Activated CD8-positive, alpha-beta memory T cell treated with anti-CD3 and anti-CD28 coated beads, Interleukin-2, amount 10 ng/mL, durations not matched to agents 7 days and 5 days (primary cell): ENCODE measurements at regions not wholly inside any gene's neighbourhood (a gene's known extent, or its start where the extent isn't known, plus 50 kb on each side); places are given as distances from the start of the nearest gene placed in this dataset.
"Not testable (repeated sequence)": the region's sequence is repeated elsewhere in the genome, so short reads cannot be mapped to it uniquely, and the experiment has no call there.

ENCODE experiments used
- ATAC-seq: fragments of 150-1000 bp; cut with Tn5 transposase; one replicate; pipeline ENCODE4 v1.10.0; 2021; ENCODE audit warnings: moderate library complexity
- CTCF ChIA-PET: fragments of 350-600 bp; sonication (Branson Sonifier 250); formaldehyde crosslinking; loops from one replicate; lab custom pipeline; 2021; ENCODE audit warnings: antibody characterized with exemption; lab: Charles Lee
- DNase-seq: peaks from one replicate; pipeline ENCODE4 v3.0.0-alpha.2; 2020
- H3K27ac Mint-ChIP-seq: one replicate; pipeline ENCODE4 v1.8.0; 2021; ENCODE audit warnings: mild to moderate bottlenecking, mixed read lengths
- H3K27me3 Mint-ChIP-seq: one replicate; pipeline ENCODE4 v1.8.0; 2021; ENCODE audit warnings: mixed read lengths
- H3K36me3 Mint-ChIP-seq: one replicate; pipeline ENCODE4 v1.8.0; 2021; ENCODE audit warnings: mild to moderate bottlenecking, mixed read lengths
- H3K4me1 Mint-ChIP-seq: one replicate; pipeline ENCODE4 v1.8.0; 2021; ENCODE audit warnings: mixed read lengths
- H3K4me3 Mint-ChIP-seq: one replicate; pipeline ENCODE4 v1.8.0; 2021; ENCODE audit warnings: mild to moderate bottlenecking, moderate library complexity, mixed read lengths
- H3K9me3 Mint-ChIP-seq: one replicate; pipeline ENCODE4 v1.8.0; 2022; ENCODE audit warnings: low read depth, mixed read lengths

DNA sequence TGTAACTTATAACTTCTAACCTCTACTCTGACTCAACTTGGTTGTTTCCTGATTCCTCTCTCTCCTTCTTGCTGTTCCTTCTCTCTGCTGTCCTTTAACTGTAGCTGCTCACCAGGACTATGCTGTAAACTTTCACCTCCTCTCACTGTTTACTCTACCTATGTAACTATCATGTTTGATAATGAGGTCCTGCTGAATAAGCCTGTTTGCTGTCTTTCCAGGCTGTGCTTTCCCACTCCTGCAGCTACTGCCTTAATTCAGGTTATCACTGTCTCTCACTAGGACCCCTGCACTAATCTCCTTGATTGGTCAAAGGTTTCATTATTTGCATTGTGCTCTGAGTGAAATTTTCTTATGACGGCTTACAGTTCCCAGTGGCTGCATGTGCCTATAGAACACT lies 633.9 kb upstream of the PTBP2 start:
- Mint-ChIP-seq H3K27ac (no peak overlapping the region), H3K4me1 (no peaks in the 10 kb centered on the region), H3K36me3 (no peaks in the 10 kb centered on the region), H3K9me3 (peaks cover 4% of the 10 kb centered on the region), H3K27me3 (no peaks in the 10 kb centered on the region), H3K4me3 (no peak overlapping the region)
- CTCF ChIA-PET = no interaction called here
- no peak for ATAC-seq
- no peak for DNase-seq

- CTCF ChIA-PET = no interaction called here
- no peak for DNase-seq
- no peak for ATAC-seq
- no peaks in the 10 kb centered on the region for H3K9me3 Mint-ChIP-seq
- no peak overlapping the region for H3K27ac Mint-ChIP-seq
- H3K4me3 Mint-ChIP-seq = no peak overlapping the region
- H3K36me3 Mint-ChIP-seq = no peaks in the 10 kb centered on the region
- H3K4me1 Mint-ChIP-seq = no peaks in the 10 kb centered on the region
- no peaks in the 10 kb centered on the region for H3K27me3 Mint-ChIP-seq
These were observed 631.5 kb upstream of the PTBP2 start for GRCh38 chr1:96090134-96090533.

GRCh38 chr1:96095849-96096612 lies 625.6 kb upstream of the PTBP2 start:
- Mint-ChIP-seq H3K9me3 (peaks cover 1% of the 10 kb centered on the region), H3K4me1 (no peaks in the 10 kb centered on the region), H3K36me3 (no peaks in the 10 kb centered on the region), H3K4me3 (no peak overlapping the region), H3K27ac (no peak overlapping the region), H3K27me3 (no peaks in the 10 kb centered on the region)
- no peak for DNase-seq
- no peak for ATAC-seq
- CTCF ChIA-PET = no interaction called here

GRCh38 chr1:96096613-96097321 lies 624.8 kb upstream of the PTBP2 start:
- ATAC-seq = no peak
- Mint-ChIP-seq H3K27ac (no peak overlapping the region), H3K9me3 (peaks cover 3% of the 10 kb centered on the region), H3K36me3 (no peaks in the 10 kb centered on the region), H3K4me3 (no peak overlapping the region), H3K27me3 (no peaks in the 10 kb centered on the region), H3K4me1 (no peaks in the 10 kb centered on the region)
- CTCF ChIA-PET = no interaction called here
- no peak for DNase-seq

DNA sequence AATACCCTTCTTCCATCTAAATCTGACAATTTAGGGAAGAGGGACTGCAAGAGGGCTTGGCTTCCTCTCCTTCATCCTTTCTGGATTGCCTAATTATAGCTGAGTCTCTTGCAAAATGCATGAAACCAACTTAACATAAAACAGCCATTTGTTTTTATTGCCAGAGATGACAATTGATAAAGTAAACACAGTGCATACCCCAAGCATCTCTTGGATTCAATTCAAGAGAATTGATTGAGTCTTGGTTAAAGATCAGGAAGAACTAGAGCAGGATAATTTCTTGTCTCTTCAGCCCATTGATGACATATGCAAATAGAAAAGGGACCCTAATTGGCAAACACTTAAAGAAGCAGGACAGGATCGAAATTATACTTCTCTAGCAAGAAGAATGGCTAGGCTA lies 617.1 kb upstream of the PTBP2 start:
- no peak for ATAC-seq
- CTCF ChIA-PET = no interaction called here
- no peaks in the 10 kb centered on the region for H3K36me3 Mint-ChIP-seq
- no peak overlapping the region for H3K27ac Mint-ChIP-seq
- H3K9me3 Mint-ChIP-seq = peaks cover 5% of the 10 kb centered on the region
- DNase-seq = no peak
- H3K4me3 Mint-ChIP-seq = no peak overlapping the region
- no peaks in the 10 kb centered on the region for H3K4me1 Mint-ChIP-seq
- no peaks in the 10 kb centered on the region for H3K27me3 Mint-ChIP-seq

DNA sequence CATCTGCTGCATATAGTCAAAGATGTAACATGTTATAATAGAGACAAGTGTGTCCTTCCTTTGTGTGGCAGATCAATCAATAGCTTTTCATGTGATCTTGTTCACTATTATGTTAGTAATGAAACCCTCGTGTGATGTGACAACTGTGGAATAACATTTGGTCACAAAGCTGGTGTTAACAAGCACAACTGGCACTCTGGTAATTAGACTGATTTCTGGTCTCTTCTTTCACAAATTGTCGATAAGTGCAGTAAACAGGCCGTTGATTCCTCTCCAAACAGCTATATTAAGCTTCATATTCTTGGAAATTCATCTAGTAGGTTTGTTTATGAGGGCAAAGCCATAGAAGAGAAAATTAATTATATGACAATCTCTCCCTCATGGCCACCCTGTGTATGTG lies 616.7 kb upstream of the PTBP2 start:
- Mint-ChIP-seq H3K27me3 (no peaks in the 10 kb centered on the region), H3K36me3 (no peaks in the 10 kb centered on the region), H3K9me3 (peaks cover 5% of the 10 kb centered on the region), H3K27ac (no peak overlapping the region), H3K4me3 (no peak overlapping the region), H3K4me1 (no peaks in the 10 kb centered on the region)
- CTCF ChIA-PET = no interaction called here
- DNase-seq (no peak), ATAC-seq (no peak)

- no peaks in the 10 kb centered on the region for H3K36me3 Mint-ChIP-seq
- H3K27ac Mint-ChIP-seq = no peak overlapping the region
- H3K9me3 Mint-ChIP-seq = peaks cover 3% of the 10 kb centered on the region
- CTCF ChIA-PET = no interaction called here
- no peaks in the 10 kb centered on the region for H3K27me3 Mint-ChIP-seq
- no peaks in the 10 kb centered on the region for H3K4me1 Mint-ChIP-seq
- no peak for ATAC-seq
- no peak for DNase-seq
- no peak overlapping the region for H3K4me3 Mint-ChIP-seq
These were observed 604.9 kb upstream of the PTBP2 start for GRCh38 chr1:96116731-96117130.

DNA sequence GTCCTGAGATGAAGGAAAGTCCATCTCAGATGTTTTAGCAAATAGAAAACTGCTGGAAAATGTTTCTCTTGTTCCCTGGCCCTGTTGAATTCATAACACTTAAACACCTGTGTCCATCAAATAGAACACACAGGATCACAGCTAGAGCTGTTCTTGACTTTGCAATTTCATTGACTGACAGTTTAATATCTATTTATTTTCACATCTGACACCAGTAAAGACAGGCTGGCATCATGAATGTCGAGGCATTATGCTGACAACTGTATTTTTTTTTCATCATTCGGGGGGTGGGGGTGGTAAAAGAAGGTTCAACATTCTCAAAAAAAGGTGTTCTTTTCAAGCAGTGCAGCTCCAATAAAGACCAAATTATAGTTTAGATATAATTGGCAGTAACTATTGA lies 591.2 kb upstream of the PTBP2 start:
- no peak for ATAC-seq
- CTCF ChIA-PET = no interaction called here
- no peaks in the 10 kb centered on the region for H3K4me1 Mint-ChIP-seq
- H3K27me3 Mint-ChIP-seq = no peaks in the 10 kb centered on the region
- H3K27ac Mint-ChIP-seq = no peak overlapping the region
- H3K9me3 Mint-ChIP-seq = peaks cover 2% of the 10 kb centered on the region
- H3K4me3 Mint-ChIP-seq = no peak overlapping the region
- no peak for DNase-seq
- no peaks in the 10 kb centered on the region for H3K36me3 Mint-ChIP-seq

DNA sequence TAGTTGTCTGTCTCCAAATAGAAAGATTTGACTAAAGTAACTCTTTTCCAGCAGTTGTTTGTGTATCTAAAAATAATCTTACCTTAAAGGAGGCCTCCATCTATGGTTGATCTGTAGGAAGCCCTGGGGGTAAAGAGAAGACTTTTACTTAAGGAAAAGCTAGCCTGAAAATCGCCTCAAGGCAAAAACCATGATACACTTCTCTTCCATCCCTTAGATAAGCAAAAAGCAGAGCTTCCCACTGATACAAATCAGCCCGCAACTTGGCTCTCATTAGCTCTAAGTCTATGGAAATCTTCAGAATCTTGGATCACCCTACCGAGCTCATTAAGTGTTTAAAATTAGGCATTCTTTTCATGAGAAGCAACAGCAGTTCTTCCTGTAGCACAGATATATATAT lies 576.9 kb upstream of the PTBP2 start:
- CTCF ChIA-PET = no interaction called here
- DNase-seq (no peak), ATAC-seq (no peak)
- no peaks in the 10 kb centered on the region for H3K36me3 Mint-ChIP-seq
- no peaks in the 10 kb centered on the region for H3K4me1 Mint-ChIP-seq
- no peak overlapping the region for H3K27ac Mint-ChIP-seq
- H3K9me3 Mint-ChIP-seq = peaks cover 2% of the 10 kb centered on the region
- H3K4me3 Mint-ChIP-seq = no peak overlapping the region
- H3K27me3 Mint-ChIP-seq = no peaks in the 10 kb centered on the region

- H3K9me3 Mint-ChIP-seq = peaks cover 2% of the 10 kb centered on the region
- DNase-seq (no peak), ATAC-seq (no peak)
- H3K4me1 Mint-ChIP-seq = no peaks in the 10 kb centered on the region
- no peak overlapping the region for H3K4me3 Mint-ChIP-seq
- H3K27ac Mint-ChIP-seq = no peak overlapping the region
- H3K36me3 Mint-ChIP-seq = no peaks in the 10 kb centered on the region
- CTCF ChIA-PET = no interaction called here
- no peaks in the 10 kb centered on the region for H3K27me3 Mint-ChIP-seq
These were observed 576.1 kb upstream of the PTBP2 start for GRCh38 chr1:96145492-96145891.

- H3K36me3 Mint-ChIP-seq, H3K4me3 Mint-ChIP-seq, ATAC-seq, CTCF ChIA-PET, DNase-seq, H3K27me3 Mint-ChIP-seq, H3K4me1 Mint-ChIP-seq, H3K9me3 Mint-ChIP-seq, H3K27ac Mint-ChIP-seq: not testable (repeated sequence)
These were observed 568.6 kb upstream of the PTBP2 start for GRCh38 chr1:96152957-96153356.

DNA sequence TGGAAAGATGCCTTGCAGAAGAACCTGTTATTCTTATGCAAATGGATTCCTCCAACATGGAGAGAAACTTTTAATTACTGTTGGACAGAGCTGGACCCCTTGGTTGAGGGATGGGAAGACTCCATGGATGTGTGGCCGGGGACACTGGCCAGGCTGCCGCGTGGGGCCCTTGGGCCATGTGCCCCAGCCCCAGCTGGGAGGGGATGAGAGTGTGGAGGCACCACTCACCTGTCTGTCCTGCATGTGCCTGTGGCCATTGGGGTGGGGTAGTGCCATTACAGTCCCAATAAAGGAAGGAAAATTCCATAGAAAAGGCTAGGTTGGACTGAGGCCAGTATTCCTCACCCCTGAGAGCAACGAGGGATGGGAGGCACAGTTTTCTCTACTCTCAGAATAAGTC lies 564.5 kb upstream of the PTBP2 start:
- no peaks in the 10 kb centered on the region for H3K27me3 Mint-ChIP-seq
- H3K4me3 Mint-ChIP-seq = no peak overlapping the region
- H3K9me3 Mint-ChIP-seq = no peaks in the 10 kb centered on the region
- no peak for ATAC-seq
- H3K27ac Mint-ChIP-seq = no peak overlapping the region
- CTCF ChIA-PET = no interaction called here
- no peaks in the 10 kb centered on the region for H3K36me3 Mint-ChIP-seq
- H3K4me1 Mint-ChIP-seq = no peaks in the 10 kb centered on the region
- DNase-seq = no peak

- Mint-ChIP-seq H3K4me3 (no peak overlapping the region), H3K27me3 (no peaks in the 10 kb centered on the region), H3K36me3 (no peaks in the 10 kb centered on the region), H3K27ac (no peak overlapping the region), H3K9me3 (peaks cover 4% of the 10 kb centered on the region), H3K4me1 (no peaks in the 10 kb centered on the region)
- CTCF ChIA-PET = no interaction called here
- DNase-seq (no peak), ATAC-seq (no peak)
These were observed 562.2 kb upstream of the PTBP2 start for GRCh38 chr1:96159379-96159778.

DNA sequence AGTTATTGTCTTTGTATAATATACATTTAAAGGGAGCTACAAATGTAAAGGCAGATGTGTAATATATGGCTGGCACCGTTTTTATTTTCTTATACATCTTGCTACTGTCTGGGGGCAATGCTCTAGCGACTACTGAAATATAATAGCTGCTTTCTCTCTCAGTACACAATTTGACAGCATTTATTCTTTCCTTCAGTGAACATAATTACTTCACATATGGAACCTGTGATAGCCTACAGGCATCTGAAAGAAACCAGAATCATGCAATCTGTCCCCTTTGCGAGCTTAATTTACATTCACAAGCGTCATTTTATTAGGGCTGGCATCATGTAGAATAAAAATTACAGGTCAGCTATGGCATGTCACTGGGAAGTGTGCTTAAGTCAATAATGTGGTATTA lies 557.5 kb upstream of the PTBP2 start:
- DNase-seq (no peak), ATAC-seq (no peak)
- H3K4me3 Mint-ChIP-seq = no peak overlapping the region
- H3K27ac Mint-ChIP-seq = no peak overlapping the region
- no peaks in the 10 kb centered on the region for H3K36me3 Mint-ChIP-seq
- peaks cover 16% of the 10 kb centered on the region for H3K9me3 Mint-ChIP-seq
- H3K4me1 Mint-ChIP-seq = no peaks in the 10 kb centered on the region
- H3K27me3 Mint-ChIP-seq = no peaks in the 10 kb centered on the region
- CTCF ChIA-PET = no interaction called here
